ENCODE measurements at regions not wholly inside any gene's neighbourhood (a gene's known extent, or its start where the extent isn't known, plus 50 kb on each side); places are given as distances from the start of the nearest gene placed in this dataset.

- DNase-seq (peak; percentile 59), ATAC-seq (no peak; the same call in 1 of the 2 replicates)
- BruUV-seq (replicated peaks) = no TSS peak
Measured at GRCh38 chr4:26110493-26110892, 196.5 kb downstream of the SMIM20 start.

DNA sequence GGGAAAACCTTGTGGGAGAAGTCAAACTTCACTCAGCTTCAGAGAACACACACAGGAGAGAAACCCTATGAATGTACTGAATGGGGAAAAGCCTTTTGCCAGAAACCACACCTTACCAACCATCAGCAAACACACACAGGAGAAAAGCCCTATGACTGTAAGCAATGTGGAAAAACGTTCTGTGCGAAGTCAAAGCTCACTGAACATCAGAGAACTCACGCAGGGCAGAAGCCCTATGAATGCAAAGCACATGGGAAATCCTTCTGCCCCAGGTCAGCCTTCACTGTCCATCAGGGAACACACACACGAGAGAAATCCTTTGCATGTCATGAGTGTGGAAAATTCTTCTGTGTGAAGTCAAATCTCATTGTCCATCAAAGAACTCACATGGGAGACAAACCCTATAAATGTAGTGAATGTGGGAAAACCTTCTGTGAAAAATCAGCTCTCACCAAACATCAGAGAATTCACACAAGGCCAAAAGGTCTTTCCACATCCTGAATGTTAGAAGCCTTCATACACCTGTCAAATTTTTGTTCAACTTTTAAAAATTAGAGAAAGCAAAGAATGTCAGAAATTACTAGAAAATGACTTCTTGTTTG lies 199.4 kb downstream of the SMIM20 start:
- POLR2A ChIA-PET (ENCODE audit: unreplicated experiment) = no interaction called here
- no peaks in the 10 kb centered on the region; the same call in 1 of the 2 replicates for H3K36me3 ChIP-seq (ENCODE audit: low read depth, low read length)
- no peaks in the 10 kb centered on the region for H3K79me2 ChIP-seq (ENCODE audit: low read length)
- CTCF ChIA-PET = no interaction called here
- ATAC-seq (no peak), DNase-seq (no peak)
- no TSS peak for BruUV-seq (replicated peaks)
- no peak overlapping the region for H3K4me3 ChIP-seq (ENCODE audit: low read length)
- no peaks in the 10 kb centered on the region for H3F3A ChIP-seq (ENCODE audit: low read length, unreplicated experiment)
- no peak overlapping the region for H3K4me2 ChIP-seq (ENCODE audit: low read length)
- no peaks in the 10 kb centered on the region for H4K20me1 ChIP-seq (ENCODE audit: low read length)
- no peak overlapping the region for H2AFZ ChIP-seq (ENCODE audit: low read length)
- no peak overlapping the region for H3K9ac ChIP-seq (ENCODE audit: low read length)
- H3K9me3 ChIP-seq (ENCODE audit: low read length) = 0 out of 2 replicates have a peak, but pooled peaks cover 3% of the 10 kb centered on the region
- intact Hi-C loops (cut with micrococcal nuclease) = no loop called here
- H3K27ac ChIP-seq (ENCODE audit: low read length) = no peak overlapping the region
- H3K27me3 ChIP-seq (ENCODE audit: low read length) = no peaks in the 10 kb centered on the region
- H3K9me2 ChIP-seq (replicated peaks; ENCODE audit: low read length) = no peaks in the 10 kb centered on the region
- TF ChIP-seq CTCF (conservative IDR thresholded peaks at IDR 0.05; ENCODE audit: low read depth, low read length) (no peak), EZH2phosphoT487 (IDR thresholded peaks at IDR 0.05; ENCODE audit: borderline replicate concordance, low read length) (no peak), EZH2 (IDR thresholded peaks at IDR 0.05; ENCODE audit: low read length, unreplicated experiment) (no peak)
- H3K4me1 ChIP-seq (ENCODE audit: insufficient read depth, low read length) = no peaks in the 10 kb centered on the region

More at GRCh38 chr4:26110493-26110892, 196.5 kb downstream of the SMIM20 start:
- Histone ChIP-seq H3K36me3 (ENCODE audit: low read depth, low read length) (no peaks in the 10 kb centered on the region; the same call in 1 of the 2 replicates), H4K20me1 (ENCODE audit: low read length) (no peaks in the 10 kb centered on the region), H3F3A (ENCODE audit: low read length, unreplicated experiment) (no peaks in the 10 kb centered on the region), H3K4me1 (ENCODE audit: insufficient read depth, low read length) (peaks cover 6% of the 10 kb centered on the region), H3K9me3 (ENCODE audit: low read length) (0 out of 2 replicates have a peak, but pooled peaks cover 3% of the 10 kb centered on the region), H3K9ac (ENCODE audit: low read length) (no peak overlapping the region), H3K9me2 (replicated peaks; ENCODE audit: low read length) (no peaks in the 10 kb centered on the region), H3K4me3 (ENCODE audit: low read length) (no peak overlapping the region), H3K27me3 (ENCODE audit: low read length) (no peaks in the 10 kb centered on the region), H3K27ac (ENCODE audit: low read length) (no peak overlapping the region), H2AFZ (ENCODE audit: low read length) (no peak overlapping the region), H3K4me2 (ENCODE audit: low read length) (no peak overlapping the region), H3K79me2 (ENCODE audit: low read length) (no peaks in the 10 kb centered on the region)
- ChIA-PET CTCF (no interaction called here), POLR2A (ENCODE audit: unreplicated experiment) (no interaction called here)
- no peak for TF ChIP-seq EZH2 (IDR thresholded peaks at IDR 0.05; ENCODE audit: low read length, unreplicated experiment)
- TF ChIP-seq CTCF (conservative IDR thresholded peaks at IDR 0.05; ENCODE audit: low read depth, low read length) = no peak
- TF ChIP-seq EZH2phosphoT487 (IDR thresholded peaks at IDR 0.05; ENCODE audit: borderline replicate concordance, low read length) = no peak
- intact Hi-C loops (cut with micrococcal nuclease) = no loop called here

DNA sequence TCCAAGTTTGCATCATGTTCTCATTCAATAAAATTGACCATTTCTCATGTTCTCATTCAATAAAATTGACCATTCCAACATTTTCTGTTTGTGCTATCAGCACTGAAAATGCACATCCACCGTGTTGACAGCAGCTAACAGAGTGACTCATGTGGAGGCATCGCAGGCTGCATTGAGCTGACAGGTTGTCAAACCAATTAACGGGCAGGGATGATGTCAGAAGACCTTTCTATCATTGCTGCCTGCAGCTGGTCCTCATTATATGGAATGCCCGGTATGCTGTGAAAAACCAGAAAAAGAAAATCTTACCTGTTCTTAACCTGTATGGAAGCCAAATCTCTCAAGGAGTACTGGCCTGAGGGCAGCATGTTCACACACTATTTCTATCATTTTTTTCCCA lies 202.0 kb downstream of the SMIM20 start:
- Histone ChIP-seq H3K27me3 (ENCODE audit: low read length) (no peaks in the 10 kb centered on the region), H2AFZ (ENCODE audit: low read length) (no peak overlapping the region), H3K4me3 (ENCODE audit: low read length) (no peak overlapping the region), H4K20me1 (ENCODE audit: low read length) (no peaks in the 10 kb centered on the region), H3K4me2 (ENCODE audit: low read length) (no peak overlapping the region), H3K79me2 (ENCODE audit: low read length) (no peaks in the 10 kb centered on the region), H3K9me3 (ENCODE audit: low read length) (0 out of 2 replicates have a peak, but pooled peaks cover 3% of the 10 kb centered on the region), H3K27ac (ENCODE audit: low read length) (no peak overlapping the region), H3K9me2 (replicated peaks; ENCODE audit: low read length) (no peaks in the 10 kb centered on the region), H3F3A (ENCODE audit: low read length, unreplicated experiment) (no peaks in the 10 kb centered on the region), H3K4me1 (ENCODE audit: insufficient read depth, low read length) (no peaks in the 10 kb centered on the region), H3K9ac (ENCODE audit: low read length) (no peak overlapping the region), H3K36me3 (ENCODE audit: low read depth, low read length) (no peaks in the 10 kb centered on the region; the same call in 1 of the 2 replicates)
- BruUV-seq (replicated peaks) = no TSS peak
- DNase-seq (peak; percentile 14), ATAC-seq (no peak)
- ChIA-PET POLR2A (ENCODE audit: unreplicated experiment) (interaction anchor here (0.7 kb wide), 1 partner anchor 32 kb away, joined by 3 read pairs; no protein-coding TSS in a partner anchor), CTCF (no interaction called here)
- intact Hi-C loops (cut with micrococcal nuclease) = no loop called here
- TF ChIP-seq EZH2 (IDR thresholded peaks at IDR 0.05; ENCODE audit: low read length, unreplicated experiment) (no peak), CTCF (conservative IDR thresholded peaks at IDR 0.05; ENCODE audit: low read depth, low read length) (no peak), EZH2phosphoT487 (IDR thresholded peaks at IDR 0.05; ENCODE audit: borderline replicate concordance, low read length) (no peak)

Measured in PC-3 (cell line).